ENCODE measurements at regions not wholly inside any gene's neighbourhood (a gene's known extent, or its start where the extent isn't known, plus 50 kb on each side); places are given as distances from the start of the nearest gene placed in this dataset.

GRCh38 chr11:116613206-116613875 lies 159.4 kb downstream of the BUD13 start:
- no peak for TF ChIP-seq CTCF (IDR thresholded peaks at IDR 0.05)
- no peak for TF ChIP-seq EZH2 (IDR thresholded peaks at IDR 0.05)
